ENCODE measurements at regions not wholly inside any gene's neighbourhood (a gene's known extent, or its start where the extent isn't known, plus 50 kb on each side); places are given as distances from the start of the nearest gene placed in this dataset.

- no peak overlapping the region for H3K4me3 ChIP-seq (ENCODE audit: low read length)
- H3K9me2 ChIP-seq (ENCODE audit: insufficient read depth, low read length), result no peaks in the 10 kb centered on the region
- H4K20me1 ChIP-seq (ENCODE audit: insufficient read depth), result no peaks in the 10 kb centered on the region
- H3K79me2 ChIP-seq (replicated peaks; ENCODE audit: insufficient read depth, low read length), result no peaks in the 10 kb centered on the region
- H3K9ac ChIP-seq (ENCODE audit: low read length), result no peak overlapping the region
- H3K27me3 ChIP-seq (ENCODE audit: insufficient read depth, low read depth, low read length), result no peaks in the 10 kb centered on the region
- H3K4me2 ChIP-seq (ENCODE audit: low read length), result no peak overlapping the region
- no peak overlapping the region for H3K27ac ChIP-seq (ENCODE audit: low read length)
- no peaks in the 10 kb centered on the region for H3F3A ChIP-seq (ENCODE audit: insufficient read depth, low read length, poor library complexity, severe bottlenecking)
- no peaks in the 10 kb centered on the region for H3K9me3 ChIP-seq (ENCODE audit: low read length)
- H2AFZ ChIP-seq (ENCODE audit: low read depth, low read length), result no peak overlapping the region
- no peaks in the 10 kb centered on the region for H3K36me3 ChIP-seq (ENCODE audit: insufficient read depth, low read length)
- TF ChIP-seq POLR2AphosphoS5 (IDR thresholded peaks at IDR 0.05), result no peak
- no peak for TF ChIP-seq SMC3 (conservative IDR thresholded peaks at IDR 0.05; ENCODE audit: poor library complexity)
Measured at GRCh38 chrX:10875995-10876394, 235.1 kb upstream of the HCCS start.

GRCh38 chrX:10882484-10882883, 228.6 kb upstream of the HCCS start:
- no peak overlapping the region for H3K4me3 ChIP-seq (ENCODE audit: low read length)
- no peak overlapping the region for H3K27ac ChIP-seq (ENCODE audit: low read length)
- no peaks in the 10 kb centered on the region for H3K36me3 ChIP-seq (ENCODE audit: insufficient read depth, low read length)
- no peaks in the 10 kb centered on the region for H3K79me2 ChIP-seq (replicated peaks; ENCODE audit: insufficient read depth, low read length)
- no peaks in the 10 kb centered on the region for H3K9me3 ChIP-seq (ENCODE audit: low read length)
- no peak overlapping the region for H3K4me2 ChIP-seq (ENCODE audit: low read length)
- no peaks in the 10 kb centered on the region for H3K9me2 ChIP-seq (ENCODE audit: insufficient read depth, low read length)
- no peak overlapping the region for H3K9ac ChIP-seq (ENCODE audit: low read length)
- H4K20me1 ChIP-seq (ENCODE audit: insufficient read depth), result no peaks in the 10 kb centered on the region
- H3K27me3 ChIP-seq (ENCODE audit: insufficient read depth, low read depth, low read length), result no peaks in the 10 kb centered on the region
- no peak overlapping the region for H2AFZ ChIP-seq (ENCODE audit: low read depth, low read length)
- TF ChIP-seq, protein P1, sequence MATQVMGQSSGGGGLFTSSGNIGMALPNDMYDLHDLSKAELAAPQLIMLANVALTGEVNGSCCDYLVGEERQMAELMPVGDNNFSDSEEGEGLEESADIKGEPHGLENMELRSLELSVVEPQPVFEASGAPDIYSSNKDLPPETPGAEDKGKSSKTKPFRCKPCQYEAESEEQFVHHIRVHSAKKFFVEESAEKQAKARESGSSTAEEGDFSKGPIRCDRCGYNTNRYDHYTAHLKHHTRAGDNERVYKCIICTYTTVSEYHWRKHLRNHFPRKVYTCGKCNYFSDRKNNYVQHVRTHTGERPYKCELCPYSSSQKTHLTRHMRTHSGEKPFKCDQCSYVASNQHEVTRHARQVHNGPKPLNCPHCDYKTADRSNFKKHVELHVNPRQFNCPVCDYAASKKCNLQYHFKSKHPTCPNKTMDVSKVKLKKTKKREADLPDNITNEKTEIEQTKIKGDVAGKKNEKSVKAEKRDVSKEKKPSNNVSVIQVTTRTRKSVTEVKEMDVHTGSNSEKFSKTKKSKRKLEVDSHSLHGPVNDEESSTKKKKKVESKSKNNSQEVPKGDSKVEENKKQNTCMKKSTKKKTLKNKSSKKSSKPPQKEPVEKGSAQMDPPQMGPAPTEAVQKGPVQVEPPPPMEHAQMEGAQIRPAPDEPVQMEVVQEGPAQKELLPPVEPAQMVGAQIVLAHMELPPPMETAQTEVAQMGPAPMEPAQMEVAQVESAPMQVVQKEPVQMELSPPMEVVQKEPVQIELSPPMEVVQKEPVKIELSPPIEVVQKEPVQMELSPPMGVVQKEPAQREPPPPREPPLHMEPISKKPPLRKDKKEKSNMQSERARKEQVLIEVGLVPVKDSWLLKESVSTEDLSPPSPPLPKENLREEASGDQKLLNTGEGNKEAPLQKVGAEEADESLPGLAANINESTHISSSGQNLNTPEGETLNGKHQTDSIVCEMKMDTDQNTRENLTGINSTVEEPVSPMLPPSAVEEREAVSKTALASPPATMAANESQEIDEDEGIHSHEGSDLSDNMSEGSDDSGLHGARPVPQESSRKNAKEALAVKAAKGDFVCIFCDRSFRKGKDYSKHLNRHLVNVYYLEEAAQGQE (IDR thresholded peaks at IDR 0.05; ENCODE audit: borderline replicate concordance), result no peak
- no peak for TF ChIP-seq EZH2 (IDR thresholded peaks at IDR 0.05; ENCODE audit: borderline replicate concordance, insufficient read depth, low read length, poor library complexity, severe bottlenecking)
- no peak for TF ChIP-seq POLR2AphosphoS5 (IDR thresholded peaks at IDR 0.05)
- TF ChIP-seq TAF1 (IDR thresholded peaks at IDR 0.05; ENCODE audit: low read depth), result no peak
- no peak for TF ChIP-seq SMC3 (conservative IDR thresholded peaks at IDR 0.05; ENCODE audit: poor library complexity)
- TF ChIP-seq, protein P2, sequence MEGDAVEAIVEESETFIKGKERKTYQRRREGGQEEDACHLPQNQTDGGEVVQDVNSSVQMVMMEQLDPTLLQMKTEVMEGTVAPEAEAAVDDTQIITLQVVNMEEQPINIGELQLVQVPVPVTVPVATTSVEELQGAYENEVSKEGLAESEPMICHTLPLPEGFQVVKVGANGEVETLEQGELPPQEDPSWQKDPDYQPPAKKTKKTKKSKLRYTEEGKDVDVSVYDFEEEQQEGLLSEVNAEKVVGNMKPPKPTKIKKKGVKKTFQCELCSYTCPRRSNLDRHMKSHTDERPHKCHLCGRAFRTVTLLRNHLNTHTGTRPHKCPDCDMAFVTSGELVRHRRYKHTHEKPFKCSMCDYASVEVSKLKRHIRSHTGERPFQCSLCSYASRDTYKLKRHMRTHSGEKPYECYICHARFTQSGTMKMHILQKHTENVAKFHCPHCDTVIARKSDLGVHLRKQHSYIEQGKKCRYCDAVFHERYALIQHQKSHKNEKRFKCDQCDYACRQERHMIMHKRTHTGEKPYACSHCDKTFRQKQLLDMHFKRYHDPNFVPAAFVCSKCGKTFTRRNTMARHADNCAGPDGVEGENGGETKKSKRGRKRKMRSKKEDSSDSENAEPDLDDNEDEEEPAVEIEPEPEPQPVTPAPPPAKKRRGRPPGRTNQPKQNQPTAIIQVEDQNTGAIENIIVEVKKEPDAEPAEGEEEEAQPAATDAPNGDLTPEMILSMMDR (IDR thresholded peaks at IDR 0.05; ENCODE audit: poor library complexity, severe bottlenecking), result no peak
- no peak for TF ChIP-seq EP300 (conservative IDR thresholded peaks at IDR 0.05; ENCODE audit: poor library complexity, severe bottlenecking)
- TF ChIP-seq MXI1 (conservative IDR thresholded peaks at IDR 0.05; ENCODE audit: poor library complexity, severe bottlenecking), result no peak
- no peak for TF ChIP-seq RAD21 (conservative IDR thresholded peaks at IDR 0.05)
- no peaks in the 10 kb centered on the region for H3F3A ChIP-seq (ENCODE audit: insufficient read depth, low read length, poor library complexity, severe bottlenecking)

- no peak for TF ChIP-seq SMC3 (conservative IDR thresholded peaks at IDR 0.05; ENCODE audit: poor library complexity)
- TF ChIP-seq, protein P2 (IDR thresholded peaks at IDR 0.05; ENCODE audit: poor library complexity, severe bottlenecking), result no peak
- TF ChIP-seq MXI1 (conservative IDR thresholded peaks at IDR 0.05; ENCODE audit: poor library complexity, severe bottlenecking), result no peak
- no peak for TF ChIP-seq EP300 (conservative IDR thresholded peaks at IDR 0.05; ENCODE audit: poor library complexity, severe bottlenecking)
- TF ChIP-seq EZH2 (IDR thresholded peaks at IDR 0.05; ENCODE audit: borderline replicate concordance, insufficient read depth, low read length, poor library complexity, severe bottlenecking), result no peak
- TF ChIP-seq RAD21 (conservative IDR thresholded peaks at IDR 0.05), result no peak
- TF ChIP-seq TAF1 (IDR thresholded peaks at IDR 0.05; ENCODE audit: low read depth), result no peak
- TF ChIP-seq, protein P1 (IDR thresholded peaks at IDR 0.05; ENCODE audit: borderline replicate concordance), result no peak
- TF ChIP-seq POLR2AphosphoS5 (IDR thresholded peaks at IDR 0.05), result no peak
- no peak overlapping the region for H3K4me3 ChIP-seq (ENCODE audit: low read length)
- no peaks in the 10 kb centered on the region for H3K9me3 ChIP-seq (ENCODE audit: low read length)
- no peak overlapping the region for H3K27ac ChIP-seq (ENCODE audit: low read length)
- no peaks in the 10 kb centered on the region for H3K79me2 ChIP-seq (replicated peaks; ENCODE audit: insufficient read depth, low read length)
- no peaks in the 10 kb centered on the region for H3F3A ChIP-seq (ENCODE audit: insufficient read depth, low read length, poor library complexity, severe bottlenecking)
- no peaks in the 10 kb centered on the region for H3K27me3 ChIP-seq (ENCODE audit: insufficient read depth, low read depth, low read length)
- H2AFZ ChIP-seq (ENCODE audit: low read depth, low read length), result no peak overlapping the region
- H4K20me1 ChIP-seq (ENCODE audit: insufficient read depth), result no peaks in the 10 kb centered on the region
- no peaks in the 10 kb centered on the region for H3K9me2 ChIP-seq (ENCODE audit: insufficient read depth, low read length)
- no peak overlapping the region for H3K9ac ChIP-seq (ENCODE audit: low read length)
- H3K36me3 ChIP-seq (ENCODE audit: insufficient read depth, low read length), result no peaks in the 10 kb centered on the region
- H3K4me2 ChIP-seq (ENCODE audit: low read length), result no peak overlapping the region
Measured at GRCh38 chrX:10884246-10884645, 226.9 kb upstream of the HCCS start.

Data from neural cell (in vitro differentiated cells).